B cell (primary cell): ENCODE measurements at regions not wholly inside any gene's neighbourhood (a gene's known extent, or its start where the extent isn't known, plus 50 kb on each side); places are given as distances from the start of the nearest gene placed in this dataset.

Experiments
- ATAC-seq: fragments of 200-7000 bp; cut with Tn5 transposase; one replicate; pipeline ENCODE4 v1.10.0; 2021; ENCODE audit warnings: low read depth, mild to moderate bottlenecking, moderate number of reproducible peaks, moderate library complexity
- CTCF ChIA-PET: fragments of 350-600 bp; sonication (Branson Sonifier 250); formaldehyde crosslinking; loops from one replicate; lab custom pipeline; 2021; ENCODE audit warnings: antibody characterized with exemption, inconsistent platforms; lab: Charles Lee
- POLR2A ChIA-PET: fragments of 350-600 bp; sonication (Branson Sonifier 250); formaldehyde crosslinking; loops from one replicate; lab custom pipeline; 2021; ENCODE audit warnings: antibody characterized with exemption; lab: Charles Lee
- DNase-seq: peaks from one replicate; pipeline ENCODE4 v3.0.0; 2013
- H2AFZ ChIP-seq: 2 replicates; pipeline ENCODE4 v1.6.1; 2012; ENCODE audit warnings: mild to moderate bottlenecking, low read depth, low read length; ENCODE audit not compliant: insufficient read depth, poor library complexity, severe bottlenecking
- H3K27ac ChIP-seq, 2 donors: 1 replicate in 1 of 2; 2 replicates in 1 of 2; pipeline ENCODE4 v1.5.1; 2012 to 2013; ENCODE audit warnings: low read length in 2 of 2, mild to moderate bottlenecking in 2 of 2, moderate library complexity in 1 of 2
- H3K27me3 ChIP-seq, 4 experiments: fragments of 200-600 bp in 1 of 4; sonication (generic) in 1 of 4; replicated peaks in 1 of 4; 1 replicate in 2 of 4; 2 replicates in 2 of 4; pipeline versions ENCODE4 v1.6.1 to v1.7.0; 2013 to 2016; ENCODE audit warnings: low read length in 3 of 4, mild to moderate bottlenecking in 2 of 4, mixed read lengths in 1 of 4, moderate library complexity in 1 of 4; ENCODE audit not compliant: insufficient read depth in 4 of 4, control insufficient read depth in 3 of 4; ENCODE audit errors: control extremely low read depth in 1 of 4
- H3K36me3 ChIP-seq, 2 experiments: replicated peaks in 1 of 2; 1 replicate in 1 of 2; 2 replicates in 1 of 2; pipeline versions ENCODE4 v1.6.1 to v1.7.1; 2013; ENCODE audit warnings: low read length in 1 of 2; ENCODE audit not compliant: insufficient read depth in 2 of 2, control insufficient read depth in 1 of 2; ENCODE audit errors: control extremely low read depth in 1 of 2, extremely low read depth in 1 of 2
- H3K4me1 ChIP-seq, 2 donors: fragments of 200-600 bp in 1 of 2; sonication (generic) in 1 of 2; 1 replicate in 1 of 2; 2 replicates in 1 of 2; pipeline versions ENCODE4 v1.5.1 to v1.6.1; 2013 to 2017; ENCODE audit warnings: low read length in 2 of 2; ENCODE audit not compliant: control insufficient read depth in 2 of 2, insufficient read depth in 2 of 2
- H3K4me2 ChIP-seq: replicated peaks from 2 replicates; pipeline ENCODE3; 2012; ENCODE audit warnings: mild to moderate bottlenecking, low read depth, low read length; ENCODE audit not compliant: poor library complexity, severe bottlenecking
- H3K4me3 ChIP-seq, 5 experiments: fragments of 200-600 bp in 1 of 5; sonication (generic) in 1 of 5; 1 replicate in 3 of 5; 2 replicates in 2 of 5; pipeline versions ENCODE4 v1.5.1 to v1.7.0; 2011 to 2016; ENCODE audit warnings: low read length in 4 of 5, mild to moderate bottlenecking in 4 of 5, low read depth in 2 of 5, control low read depth in 1 of 5, moderate library complexity in 1 of 5; ENCODE audit not compliant: insufficient read depth in 1 of 5; ENCODE audit errors: control extremely low read depth in 1 of 5, extremely low read depth in 1 of 5
- H3K79me2 ChIP-seq: fragments of 200-600 bp; sonication (generic); one replicate; pipeline ENCODE4 v1.6.0; 2016; ENCODE audit warnings: low read length; ENCODE audit not compliant: control insufficient read depth, insufficient read depth
- H3K9ac ChIP-seq: fragments of 200-600 bp; sonication (generic); 2 replicates; pipeline ENCODE4 v1.6.1; 2017; ENCODE audit warnings: mild to moderate bottlenecking, low read length, moderate library complexity
- H3K9me3 ChIP-seq, 3 donors: one replicate each; pipeline versions ENCODE4 v1.6.1 to v1.7.1; 2013; ENCODE audit warnings: low read length in 2 of 3; ENCODE audit not compliant: control insufficient read depth in 2 of 3, insufficient read depth in 1 of 3; ENCODE audit errors: control extremely low read depth in 1 of 3
- H4K20me1 ChIP-seq: 2 replicates; pipeline ENCODE4 v1.6.0; 2012; ENCODE audit warnings: mild to moderate bottlenecking, low read length; ENCODE audit not compliant: insufficient read depth, control insufficient read depth, poor library complexity, severe bottlenecking
- H3K27ac Mint-ChIP-seq: one replicate; pipeline ENCODE4 v1.8.0; 2021; ENCODE audit warnings: mixed read lengths
- H3K27me3 Mint-ChIP-seq: one replicate; pipeline ENCODE4 v1.8.0; 2021; ENCODE audit warnings: mixed read lengths
- H3K4me1 Mint-ChIP-seq: one replicate; pipeline ENCODE4 v1.8.0; 2021; ENCODE audit warnings: mixed read lengths
- H3K4me3 Mint-ChIP-seq: one replicate; pipeline ENCODE4 v1.8.0; 2021; ENCODE audit warnings: mixed read lengths
- H3K9me3 Mint-ChIP-seq: one replicate; pipeline ENCODE4 v1.8.0; 2022; ENCODE audit warnings: mixed read lengths; ENCODE audit not compliant: insufficient read depth
- EZH2 ChIP-seq: IDR thresholded peaks from 2 replicates; pipeline ENCODE4 v1.6.1; 2012; ENCODE audit warnings: borderline replicate concordance, low read depth, mild to moderate bottlenecking, moderate library complexity, low read length; ENCODE audit not compliant: insufficient read depth, poor library complexity, severe bottlenecking
- WGBS: methylation state at CpG from one replicate; pipeline ENCODE4 v1.1.5; 2013; ENCODE audit warnings: missing lambda C conversion rate; ENCODE audit not compliant: insufficient coverage; 5-methylcytosine and 5-hydroxymethylcytosine counted together
- intact Hi-C: fragments of 100-400 bp; cut with micrococcal nuclease; formaldehyde crosslinking; loops from one replicate; pipeline ENCODE4 v1.10.0; 2022
- TF ChIP-seq, protein P1 (sequence below): fragments of 200-600 bp; IDR thresholded peaks from one replicate; pipeline ENCODE4 v1.8.0; 2022; ENCODE audit warnings: antibody characterized with exemption, mild to moderate bottlenecking

DNA sequence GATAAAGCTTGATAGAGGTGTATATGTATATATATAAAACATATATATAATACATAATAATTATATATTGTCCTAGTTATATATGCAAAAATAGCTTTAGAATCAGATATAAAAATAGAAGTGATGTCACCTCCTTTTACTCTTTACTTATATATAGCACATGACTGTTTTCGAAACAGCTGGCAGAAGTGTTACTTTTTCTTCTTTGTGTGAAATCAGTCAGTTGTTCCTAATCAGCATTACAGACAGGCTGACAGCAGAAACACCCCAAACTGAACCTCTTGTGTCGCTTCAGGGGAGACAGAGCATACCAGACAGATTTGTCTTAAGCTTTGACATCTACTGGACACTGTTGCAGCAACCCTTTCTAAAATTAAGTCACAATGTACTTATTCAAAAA is 684.9 kb upstream of the CELF2 start:
- Histone ChIP-seq H3K9me3 (no peaks in the 10 kb centered on the region), H3K9ac (no peak overlapping the region), H3K79me2 (no peaks in the 10 kb centered on the region), H3K4me1 (no peaks in the 10 kb centered on the region), H4K20me1 (no peaks in the 10 kb centered on the region), H3K4me3 (no peak overlapping the region), H3K27ac (no peak overlapping the region), H3K4me2 (no peak overlapping the region), H3K27me3 (no peaks in the 10 kb centered on the region), H3K36me3 (no peaks in the 10 kb centered on the region), H2AFZ (no peak overlapping the region)
- ChIA-PET POLR2A (no interaction called here), CTCF (no interaction called here)
- no peak for DNase-seq
- no peaks in the 10 kb centered on the region for H3K4me1 Mint-ChIP-seq
- H3K9me3 Mint-ChIP-seq = no peaks in the 10 kb centered on the region
- WGBS = 80% methylated on average over 1 of the region's 2 CpGs
- no peak for ATAC-seq
- peaks cover 4% of the 10 kb centered on the region for H3K27me3 Mint-ChIP-seq
- H3K27ac Mint-ChIP-seq = no peak overlapping the region
- H3K4me3 Mint-ChIP-seq = no peak overlapping the region
- intact Hi-C loops = no loop called here
- no peak for TF ChIP-seq EZH2
- TF ChIP-seq, protein P1, sequence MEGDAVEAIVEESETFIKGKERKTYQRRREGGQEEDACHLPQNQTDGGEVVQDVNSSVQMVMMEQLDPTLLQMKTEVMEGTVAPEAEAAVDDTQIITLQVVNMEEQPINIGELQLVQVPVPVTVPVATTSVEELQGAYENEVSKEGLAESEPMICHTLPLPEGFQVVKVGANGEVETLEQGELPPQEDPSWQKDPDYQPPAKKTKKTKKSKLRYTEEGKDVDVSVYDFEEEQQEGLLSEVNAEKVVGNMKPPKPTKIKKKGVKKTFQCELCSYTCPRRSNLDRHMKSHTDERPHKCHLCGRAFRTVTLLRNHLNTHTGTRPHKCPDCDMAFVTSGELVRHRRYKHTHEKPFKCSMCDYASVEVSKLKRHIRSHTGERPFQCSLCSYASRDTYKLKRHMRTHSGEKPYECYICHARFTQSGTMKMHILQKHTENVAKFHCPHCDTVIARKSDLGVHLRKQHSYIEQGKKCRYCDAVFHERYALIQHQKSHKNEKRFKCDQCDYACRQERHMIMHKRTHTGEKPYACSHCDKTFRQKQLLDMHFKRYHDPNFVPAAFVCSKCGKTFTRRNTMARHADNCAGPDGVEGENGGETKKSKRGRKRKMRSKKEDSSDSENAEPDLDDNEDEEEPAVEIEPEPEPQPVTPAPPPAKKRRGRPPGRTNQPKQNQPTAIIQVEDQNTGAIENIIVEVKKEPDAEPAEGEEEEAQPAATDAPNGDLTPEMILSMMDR = no peak

DNA sequence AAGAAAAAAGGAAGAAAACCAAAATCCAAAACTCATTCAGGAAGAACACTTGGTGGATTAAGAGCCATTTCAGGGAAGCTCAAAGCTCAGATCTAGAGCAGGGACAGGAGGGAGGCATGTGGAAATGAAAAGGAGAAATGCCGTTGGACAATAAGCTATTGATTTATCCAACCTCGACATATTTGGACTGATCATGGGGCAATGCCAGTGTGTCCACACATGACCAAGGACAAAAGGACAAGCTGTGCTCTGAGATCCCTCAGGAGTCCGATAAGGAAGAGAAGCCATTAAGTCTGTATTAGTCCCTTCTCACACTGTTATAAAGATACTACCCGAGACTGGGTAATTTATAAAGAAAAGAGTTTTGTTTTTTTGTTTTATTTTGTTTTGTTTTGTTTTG is 684.0 kb upstream of the CELF2 start:
- H3K36me3 ChIP-seq = no peaks in the 10 kb centered on the region
- POLR2A ChIA-PET = no interaction called here
- H4K20me1 ChIP-seq = no peaks in the 10 kb centered on the region
- CTCF ChIA-PET = no interaction called here
- DNase-seq (no peak), ATAC-seq (no peak)
- Mint-ChIP-seq H3K4me1 (no peaks in the 10 kb centered on the region), H3K27me3 (peaks cover 4% of the 10 kb centered on the region), H3K27ac (no peak overlapping the region), H3K4me3 (no peak overlapping the region), H3K9me3 (no peaks in the 10 kb centered on the region)
- 96% methylated on average over 2 of the region's 4 CpGs for WGBS
- intact Hi-C loops = no loop called here
- no peak overlapping the region for H3K27ac ChIP-seq
- H3K79me2 ChIP-seq = no peaks in the 10 kb centered on the region
- no peaks in the 10 kb centered on the region for H3K27me3 ChIP-seq
- H2AFZ ChIP-seq = no peak overlapping the region
- no peak overlapping the region for H3K4me3 ChIP-seq
- H3K9me3 ChIP-seq = no peaks in the 10 kb centered on the region
- no peaks in the 10 kb centered on the region for H3K4me1 ChIP-seq
- no peak for TF ChIP-seq EZH2
- TF ChIP-seq, protein P1 = no peak
- no peak overlapping the region for H3K4me2 ChIP-seq
- no peak overlapping the region for H3K9ac ChIP-seq
